ENCODE measurements at regions not wholly inside any gene's neighbourhood (a gene's known extent, or its start where the extent isn't known, plus 50 kb on each side); places are given as distances from the start of the nearest gene placed in this dataset.

- Histone ChIP-seq H4K20me1 (replicated peaks in 1 of 2; ENCODE audit: control insufficient read depth in 1 of 2, insufficient read depth in 2 of 2, low read length in 2 of 2) (no peaks in the 10 kb centered on the region), H3K9me3 (ENCODE audit: insufficient read depth in 2 of 2, low read depth in 1 of 2, low read length in 1 of 2) (no peaks in the 10 kb centered on the region), H3K79me2 (ENCODE audit: control insufficient read depth in 1 of 2, insufficient read depth in 2 of 2, low read length in 2 of 2) (no peaks in the 10 kb centered on the region), H3K4ac (replicated peaks; ENCODE audit: insufficient read length, low read depth, low read length) (no peak overlapping the region), H2AFZ (ENCODE audit: low read length) (no peak overlapping the region), H3K4me1 (replicated peaks in 1 of 4; ENCODE audit: control insufficient read depth in 3 of 4, insufficient read depth in 4 of 4, low read length in 3 of 4) (no peaks in the 10 kb centered on the region), H3K18ac (ENCODE audit: extremely low read depth, low read length) (no peak overlapping the region), H3K23me2 (ENCODE audit: low read depth, low read length) (no peaks in the 10 kb centered on the region), H2BK15ac (ENCODE audit: low read length) (no peak overlapping the region), H3K4me2 (ENCODE audit: insufficient read depth in 1 of 2, low read depth in 2 of 2, low read length in 2 of 2) (no peak overlapping the region), H3K23ac (ENCODE audit: insufficient read length) (no peak overlapping the region), H3K9ac (replicated peaks in 1 of 4; ENCODE audit: extremely low read depth in 1 of 4, low read depth in 3 of 4, low read length in 3 of 4) (no peak overlapping the region), H3K27ac (ENCODE audit: low read depth, low read length) (no peak overlapping the region), H3K27me3 (replicated peaks in 1 of 4; ENCODE audit: control insufficient read depth in 3 of 4, extremely low read depth in 1 of 4, insufficient read depth in 3 of 4, low read length in 3 of 4) (no peaks in the 10 kb centered on the region), H4K5ac (ENCODE audit: insufficient read length, low read depth, low read length) (no peak overlapping the region), H3K79me1 (ENCODE audit: low read depth, low read length) (no peaks in the 10 kb centered on the region), H4K8ac (ENCODE audit: extremely low read depth, insufficient read depth, low read length) (no peak overlapping the region), H2BK5ac (ENCODE audit: low read depth, low read length) (no peak overlapping the region), H3K14ac (ENCODE audit: insufficient read length) (no peak overlapping the region), H3K56ac (replicated peaks; ENCODE audit: insufficient read length, low read depth, low read length) (no peak overlapping the region), H3K36me3 (ENCODE audit: control insufficient read depth in 2 of 4, insufficient read depth in 4 of 4, low read length in 3 of 4) (no peaks in the 10 kb centered on the region), H2BK120ac (replicated peaks; ENCODE audit: low read depth, low read length) (no peak overlapping the region), H4K91ac (replicated peaks; ENCODE audit: insufficient read length, low read length) (no peak overlapping the region), H2BK20ac (ENCODE audit: low read length) (no peak overlapping the region), H2BK12ac (ENCODE audit: low read depth, low read length) (no peak overlapping the region), H2AK5ac (ENCODE audit: low read depth, low read length) (no peak overlapping the region), H3K4me3 (ENCODE audit: extremely low read depth in 1 of 4, insufficient read depth in 2 of 4, low read depth in 3 of 4, low read length in 4 of 4) (no peak overlapping the region)
- ChIA-PET CTCF (ENCODE audit: partially characterized antibody) (interaction anchor here (0.6 to 3.2 kb wide), 51 partner anchors 10 to 1159 kb away, joined by 3 to 28 read pairs (median 4); partner anchors contain the start of gene GPR37), POLR2A (ENCODE audit: partially characterized antibody) (no interaction called here)
- FAIRE-seq (no peak), DNase-seq (ENCODE audit: low read depth in 1 of 2, low spot score in 2 of 2) (no peak)
- WGBS, 2 experiments (ENCODE audit: extremely low coverage in 1 of 2, insufficient coverage in 1 of 2, insufficient read length in 1 of 2, insufficient replicate concordance in 2 of 2, low coverage in 1 of 2, low lambda C conversion rate in 2 of 2, missing lambda C conversion rate in 1 of 2) = 73% methylated on average over 3 of the region's 3 CpGs; no CpG with 5 or more reads in 1 of the 2 experiments
- TF ChIP-seq KDM1A (IDR thresholded peaks at IDR 0.05; ENCODE audit: borderline replicate concordance, low read length) = no peak
- TF ChIP-seq RXRA (IDR thresholded peaks at IDR 0.05; ENCODE audit: insufficient read depth, low read depth, low read length) = no peak
- peak in 2 of 3 experiments; percentile 22 to 48; a peak in 2 of 4 replicates for TF ChIP-seq CTCF (IDR thresholded peaks at IDR 0.05; ENCODE audit: control extremely low read depth in 1 of 3, insufficient read depth in 1 of 3, low read depth in 1 of 3, low read length in 3 of 3)
- TF ChIP-seq RNF2 (IDR thresholded peaks at IDR 0.05; ENCODE audit: borderline replicate concordance, low read depth, low read length, missing control alignments, poor library complexity, severe bottlenecking) = no peak
- peak; percentile 73 to 77 for TF ChIP-seq RAD21 (IDR thresholded peaks at IDR 0.05 in 1 of 2, conservative IDR thresholded peaks at IDR 0.05 in 1 of 2; ENCODE audit: low read depth in 2 of 2, low read length in 2 of 2)
- no peak for TF ChIP-seq TAF1 (IDR thresholded peaks at IDR 0.05; ENCODE audit: low read depth, low read length)
Measured at GRCh38 chr7:124155432-124156022, 122.7 kb upstream of the TMEM229A start.
